Stimulated activated CD8-positive, alpha-beta memory T cell treated with anti-CD3 and anti-CD28 coated beads, Interleukin-4, amount 100 ng/mL, for 24 hours (primary cell): ENCODE measurements at regions not wholly inside any gene's neighbourhood (a gene's known extent, or its start where the extent isn't known, plus 50 kb on each side); places are given as distances from the start of the nearest gene placed in this dataset.

Source experiments
- DNase-seq: peaks from one replicate; pipeline ENCODE4 v3.0.0-alpha.2; 2020; ENCODE audit warnings: low read depth

DNA sequence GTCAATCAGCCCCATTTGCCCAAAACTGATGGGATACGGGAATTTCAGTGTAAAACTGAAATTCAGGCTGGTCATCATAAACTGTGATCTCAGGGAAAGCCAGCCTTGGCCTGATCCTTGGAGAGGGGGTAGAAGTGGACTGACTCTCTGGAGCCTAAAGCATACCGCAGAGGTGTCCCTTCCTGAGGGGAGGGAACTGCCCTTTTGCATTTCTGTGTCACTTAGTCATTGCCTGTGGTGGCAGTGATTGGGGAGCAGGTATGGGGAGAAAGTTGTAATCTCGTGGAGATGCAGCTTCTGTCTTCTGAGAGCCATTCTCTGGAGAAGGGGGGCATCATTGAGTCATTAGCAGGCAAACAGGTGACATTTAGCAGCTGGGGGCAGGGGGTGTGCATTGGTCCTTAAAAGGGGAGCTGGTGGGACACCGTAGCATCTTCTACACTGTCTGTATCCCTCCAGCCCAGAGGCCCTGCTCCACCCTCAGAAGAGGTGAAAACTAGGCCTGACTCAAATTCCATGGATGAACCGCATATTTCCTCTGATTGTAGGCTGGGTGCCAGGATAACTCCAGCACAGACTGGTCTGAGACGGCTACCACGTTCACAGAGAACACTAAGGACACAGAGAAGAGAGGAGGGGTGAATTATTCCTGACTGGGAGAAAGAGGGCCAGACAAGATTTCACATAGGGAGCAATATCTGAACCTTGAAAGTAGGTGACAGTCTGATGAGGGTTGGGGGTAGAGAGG, 143.3 kb downstream of the SEC61B start:
- DNase-seq, result no peak

DNA sequence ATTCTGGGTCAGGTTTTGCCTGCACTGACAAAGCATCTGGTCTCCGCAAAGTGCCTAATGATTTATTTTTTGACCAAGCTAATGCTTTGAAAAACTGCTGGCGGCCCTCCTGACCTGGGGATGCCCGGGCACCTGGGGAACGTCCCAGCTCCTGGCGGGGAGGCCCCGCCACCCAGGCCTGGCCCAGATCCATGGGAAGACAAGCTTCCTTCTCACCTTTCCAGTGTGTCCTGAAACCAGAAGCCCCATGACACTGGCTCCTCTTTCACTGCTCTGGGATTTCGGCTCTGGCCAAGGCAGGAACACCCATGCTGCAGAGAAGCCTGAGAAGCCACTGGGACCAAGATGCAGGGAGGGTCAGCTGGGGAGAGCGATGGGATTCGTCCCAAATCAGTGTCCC, 144.1 kb downstream of the SEC61B start:
- DNase-seq, result no peak

DNA sequence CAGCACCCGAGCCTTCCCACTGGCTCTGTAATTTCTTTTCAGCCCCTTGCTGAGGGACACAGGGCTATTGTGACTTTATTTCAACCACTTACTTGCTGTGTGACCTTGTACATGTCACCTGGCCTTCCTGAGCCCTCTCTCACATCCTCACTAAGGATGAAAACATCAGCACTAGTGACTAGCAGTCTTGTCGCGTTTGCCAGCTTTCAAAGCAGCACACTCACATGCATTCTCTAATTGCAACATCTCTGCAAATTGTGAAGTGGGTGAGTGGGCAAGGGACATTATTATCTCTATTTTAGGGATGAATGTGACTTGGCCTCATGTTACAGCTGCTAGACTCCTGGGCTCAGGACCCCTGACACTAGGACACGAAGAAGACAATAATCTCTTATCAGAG, 144.5 kb downstream of the SEC61B start:
- no peak for DNase-seq

DNA sequence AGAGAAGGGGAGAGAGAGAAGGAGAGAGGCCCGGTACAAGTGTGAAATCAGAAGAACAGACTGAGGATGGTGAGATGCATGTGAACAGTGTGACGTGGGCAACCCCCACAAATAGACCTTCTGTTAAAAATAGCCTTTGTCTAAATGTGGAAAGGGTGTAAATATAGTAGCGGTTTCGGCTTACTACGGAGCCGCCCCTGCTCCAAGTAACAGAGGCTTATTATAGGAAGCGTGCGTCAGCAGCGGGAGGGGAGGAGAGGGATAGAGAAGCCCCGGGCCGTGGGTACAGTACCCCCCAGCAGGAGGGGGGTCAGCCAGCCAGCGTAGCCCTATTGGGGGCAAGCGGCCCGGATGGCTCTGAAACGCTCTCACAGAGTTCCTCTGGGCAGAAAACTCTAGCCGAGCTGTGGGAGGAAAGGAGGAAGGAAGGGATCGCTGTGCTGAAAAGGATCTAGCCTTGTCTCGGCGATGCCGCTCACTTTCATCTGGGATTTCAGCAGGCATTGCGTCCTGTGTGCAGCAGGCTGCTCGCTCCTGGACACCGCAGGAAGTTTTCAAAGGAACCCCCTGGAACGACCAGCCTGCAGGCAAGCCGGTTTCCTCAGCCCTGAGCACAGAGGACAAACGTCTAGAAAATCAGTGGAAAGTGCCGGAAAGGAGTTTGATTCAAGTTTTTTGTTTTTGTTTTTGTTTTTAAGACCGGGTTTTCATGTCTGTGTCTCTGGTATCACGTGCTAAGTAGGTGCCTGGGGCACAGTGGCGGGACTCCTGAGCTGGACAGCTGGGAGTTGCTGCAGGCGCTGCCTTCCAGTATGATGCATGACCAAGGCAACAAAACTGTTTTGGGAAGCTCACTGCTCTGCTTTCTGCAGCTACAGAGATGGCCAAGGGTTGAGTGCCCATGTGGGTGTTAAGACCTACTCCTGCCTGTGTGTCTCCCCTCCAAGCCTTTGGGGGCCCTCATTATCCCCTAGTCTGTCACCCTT, 146.6 kb downstream of the SEC61B start:
- DNase-seq, result no peak

DNA sequence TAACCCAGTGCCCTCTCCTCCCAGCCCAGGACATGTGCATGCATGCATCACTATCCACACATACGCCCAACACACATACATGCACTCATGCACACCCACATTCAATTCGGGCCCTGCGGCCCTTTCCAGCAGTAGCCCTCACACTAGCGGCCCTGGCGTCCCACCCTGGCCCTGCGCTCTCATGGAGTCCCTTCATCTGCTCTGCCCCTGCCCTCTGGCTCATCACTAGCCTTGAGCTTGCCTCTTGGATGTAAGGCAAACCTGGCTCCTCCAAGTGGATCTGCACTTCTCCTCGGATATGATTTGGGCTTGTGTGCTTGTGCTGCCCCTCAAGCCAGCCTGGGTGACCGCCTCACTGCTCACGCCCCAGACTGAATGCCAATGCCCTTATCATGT, 147.2 kb downstream of the SEC61B start:
- no peak for DNase-seq

GRCh38 chr9:99370376-99370775, 148.3 kb downstream of the SEC61B start:
- DNase-seq, result no peak

- DNase-seq, result no peak
Measured at GRCh38 chr9:99371376-99371775, 149.3 kb downstream of the SEC61B start.

DNA sequence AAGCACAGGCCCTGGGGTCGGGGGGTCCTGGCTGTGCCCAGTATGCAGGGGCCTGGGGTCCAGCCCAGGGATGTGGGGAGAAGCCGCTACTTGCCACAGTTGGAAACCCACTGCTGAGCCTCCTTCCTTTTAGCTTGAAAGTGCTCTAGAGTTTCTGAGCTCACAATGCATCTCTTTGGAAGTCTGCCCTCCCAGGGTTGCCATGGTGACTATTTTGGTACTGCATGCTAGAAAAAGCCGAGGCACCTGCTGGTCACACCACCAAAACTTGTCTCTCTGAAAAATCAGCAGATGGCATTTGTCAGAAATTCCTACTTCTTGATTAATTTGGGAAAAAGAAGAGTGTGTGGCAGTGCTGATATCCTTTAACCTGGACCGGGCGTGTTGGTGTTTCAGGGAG, 151.8 kb downstream of the SEC61B start:
- DNase-seq, result no peak

- no peak for DNase-seq
Measured at GRCh38 chr9:99374793-99375192, 152.7 kb downstream of the SEC61B start.

DNA sequence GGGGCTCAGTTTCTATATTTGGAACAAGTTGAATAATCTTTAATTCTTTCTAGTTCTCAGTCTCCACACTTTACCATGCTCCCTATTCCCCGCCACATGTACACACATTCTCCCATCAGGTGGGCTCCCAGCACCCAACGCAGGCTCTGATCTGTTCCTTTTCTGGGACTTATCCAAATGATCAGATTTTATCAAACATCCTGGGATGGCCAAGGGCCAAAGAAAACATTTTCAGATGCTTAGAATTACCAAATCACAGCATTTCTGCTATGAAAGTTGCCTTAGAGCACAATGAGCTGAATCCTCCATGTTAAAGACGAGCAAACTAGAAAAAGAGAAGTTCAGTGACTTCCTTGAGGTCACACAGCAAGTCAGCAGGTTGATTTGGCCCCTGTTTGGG, 153.4 kb downstream of the SEC61B start:
- DNase-seq, result no peak

GRCh38 chr9:99377790-99378775, 156.0 kb downstream of the SEC61B start:
- no peak for DNase-seq

DNA sequence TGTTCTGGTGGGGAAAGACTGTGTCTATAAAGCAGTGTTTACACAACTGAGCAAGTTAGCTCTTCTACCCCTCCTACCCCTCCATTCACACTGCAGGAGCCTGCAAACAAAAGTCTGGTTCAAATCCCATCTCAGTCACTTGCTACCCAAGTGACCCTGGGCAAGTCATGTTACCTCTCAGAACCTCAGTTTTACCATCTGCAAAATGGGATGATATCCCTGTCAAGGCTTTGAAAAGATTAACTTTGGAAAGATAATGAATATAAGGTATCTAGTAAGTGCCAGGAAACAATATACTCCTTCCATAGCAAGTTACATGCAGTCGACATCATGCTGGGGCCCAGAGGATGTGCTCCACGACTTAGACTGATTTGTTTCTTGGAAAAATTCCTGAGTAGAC, 161.5 kb downstream of the SEC61B start:
- DNase-seq, result no peak

DNA sequence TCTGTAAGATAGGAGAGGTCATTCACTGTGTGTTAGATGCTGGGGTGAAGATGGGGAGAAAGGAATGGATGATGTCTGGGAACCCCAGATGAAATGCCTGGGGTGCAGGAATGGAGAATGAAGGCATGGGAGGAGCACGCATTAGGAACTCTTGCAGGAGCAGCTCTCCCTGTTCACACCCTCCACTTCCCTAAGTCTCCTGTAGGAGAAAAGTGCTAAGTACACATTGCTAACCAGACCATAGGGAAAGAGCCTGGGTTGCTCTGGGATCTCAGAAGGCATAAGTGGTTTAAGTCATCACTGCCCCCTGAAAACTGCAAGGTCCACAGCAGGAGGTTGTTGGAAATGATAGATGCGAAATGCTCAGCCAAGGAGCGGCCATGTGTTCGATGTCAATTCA, 163.1 kb downstream of the SEC61B start:
- no peak for DNase-seq

GRCh38 chr9:99385814-99386279, 163.8 kb downstream of the SEC61B start:
- no peak for DNase-seq

DNA sequence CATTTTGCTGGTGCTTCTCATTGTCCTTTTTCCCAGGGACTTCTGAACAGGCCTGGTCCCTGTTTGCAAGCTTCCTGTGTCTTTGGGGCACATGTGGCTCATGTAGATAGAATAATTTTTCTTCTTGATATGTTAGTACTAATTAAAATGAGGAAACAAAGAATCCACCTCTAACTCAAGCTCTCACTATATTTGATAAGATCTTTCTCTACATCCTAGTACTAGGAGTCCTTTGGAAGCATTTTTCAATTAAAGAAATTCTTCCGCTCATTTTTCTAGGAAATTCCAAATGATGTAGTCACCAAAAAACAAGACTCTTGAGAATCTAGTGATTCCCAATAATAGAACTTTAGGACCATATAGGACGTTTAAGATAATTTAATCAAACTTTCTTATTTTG, 165.3 kb downstream of the SEC61B start:
- no peak for DNase-seq

DNA sequence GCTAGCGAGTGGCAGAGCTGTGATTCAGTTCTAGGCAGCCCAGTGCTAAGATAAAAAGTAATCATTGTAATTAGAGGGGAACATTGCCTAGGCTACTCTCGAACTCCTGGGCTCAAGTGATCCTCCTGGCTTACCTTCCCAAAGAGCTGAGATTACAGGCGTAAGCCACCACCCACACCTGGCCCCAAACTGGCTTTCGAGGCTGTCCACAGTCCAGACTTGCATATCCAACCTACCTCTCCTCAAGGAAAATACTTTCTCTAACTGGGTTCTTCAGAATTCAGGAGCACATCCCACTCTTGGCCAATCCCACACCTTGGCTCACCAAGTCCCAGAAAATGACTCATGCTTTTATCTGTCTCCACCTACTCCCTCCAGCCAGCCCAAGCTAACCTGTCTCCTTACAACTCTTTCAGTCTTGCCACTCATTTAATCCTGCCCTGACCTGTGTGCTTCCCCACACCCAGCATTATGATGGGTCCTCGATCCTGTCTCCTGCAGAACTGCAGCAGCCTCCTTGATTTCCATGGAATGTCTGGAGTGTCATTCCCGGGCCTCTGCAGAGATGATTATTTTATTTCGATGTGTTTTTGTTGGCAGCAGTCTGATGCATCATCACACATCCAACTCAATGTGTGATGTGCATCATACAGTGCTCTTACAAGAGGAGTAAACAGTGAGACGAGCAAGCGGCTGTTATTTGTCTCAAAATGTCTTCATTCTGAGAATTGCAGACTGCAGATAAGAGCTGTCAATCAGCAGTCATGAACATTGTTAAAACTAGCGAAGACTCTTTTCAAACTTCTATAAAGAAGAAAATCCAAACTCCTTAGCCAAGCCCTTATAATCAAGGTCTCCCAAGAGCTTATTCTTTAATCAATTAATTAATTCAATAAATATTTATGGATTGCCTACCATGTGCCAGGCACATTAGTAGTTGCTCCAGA, 167.3 kb downstream of the SEC61B start:
- no peak for DNase-seq

- no peak for DNase-seq
Measured at GRCh38 chr9:99391937-99392594, 170.0 kb downstream of the SEC61B start.

DNA sequence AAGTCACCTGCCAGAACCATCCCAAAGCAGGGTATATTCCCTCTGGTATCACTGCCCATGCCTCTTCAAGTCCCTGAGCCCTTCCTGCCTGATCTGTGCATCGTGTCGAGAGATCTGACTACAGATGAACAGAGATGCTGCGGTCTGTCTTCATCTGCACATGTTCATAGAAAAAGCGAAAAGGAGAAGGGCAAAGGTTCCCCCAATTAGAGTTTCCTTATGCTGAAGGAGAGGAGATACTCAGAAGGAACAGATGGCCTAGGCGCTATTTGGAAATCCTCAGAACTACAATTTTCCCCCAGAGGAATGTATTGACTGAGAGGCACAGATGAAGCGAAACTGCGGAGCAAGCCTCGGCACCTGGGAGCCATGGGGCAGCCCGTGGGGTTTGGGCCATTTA, 170.9 kb downstream of the SEC61B start:
- no peak for DNase-seq

DNA sequence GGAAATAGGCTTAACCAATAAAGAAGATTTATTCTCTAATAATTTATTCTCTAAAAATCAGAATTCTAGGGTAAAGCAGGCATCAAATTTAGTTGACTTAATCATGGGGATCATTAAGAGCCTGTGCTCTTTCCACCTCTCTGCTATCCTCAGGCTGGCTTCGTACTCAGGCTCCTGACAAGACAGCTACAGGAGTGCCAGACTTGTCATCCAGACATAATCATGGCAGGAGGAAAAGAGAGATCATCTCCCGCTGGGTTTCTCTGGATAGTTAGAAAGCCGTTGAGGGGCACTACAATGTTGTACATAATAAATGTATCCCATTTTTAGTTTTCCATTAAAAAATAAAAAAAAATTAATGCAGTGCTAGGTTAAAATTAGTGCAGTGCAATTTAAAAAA, 171.9 kb downstream of the SEC61B start:
- no peak for DNase-seq

DNA sequence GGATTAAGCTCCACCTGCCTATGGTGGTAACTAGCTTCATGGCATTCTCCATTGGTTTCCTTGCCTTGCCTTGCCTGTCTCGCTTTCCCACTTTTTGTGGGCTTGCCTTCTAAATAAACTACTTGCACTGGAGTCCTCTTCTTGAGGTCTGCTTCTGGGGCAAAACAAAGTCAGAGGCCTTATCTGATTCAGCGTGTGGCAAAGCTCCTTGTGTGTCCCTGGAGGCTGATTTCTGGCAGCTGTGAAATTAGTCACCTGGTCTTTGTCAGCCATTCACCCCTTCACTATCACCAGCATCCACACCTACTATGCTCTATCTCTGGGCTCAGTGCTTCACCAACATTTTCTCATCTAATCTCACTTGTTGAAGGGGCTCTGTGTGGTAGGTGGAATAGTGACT, 176.2 kb downstream of the SEC61B start:
- DNase-seq, result no peak
